ENCODE measurements at regions not wholly inside any gene's neighbourhood (a gene's known extent, or its start where the extent isn't known, plus 50 kb on each side); places are given as distances from the start of the nearest gene placed in this dataset.

- no peak for DNase-seq
Observed at GRCh38 chr2:215711471-215712034, 275.7 kb upstream of the FN1 start.

- no peak for DNase-seq
Observed at GRCh38 chr2:215707608-215708007, 271.7 kb upstream of the FN1 start.

GRCh38 chr2:215705771-215706361 lies 270.0 kb upstream of the FN1 start:
- no peak for DNase-seq

- no peak for DNase-seq
Observed at GRCh38 chr2:215705281-215705680, 269.4 kb upstream of the FN1 start.

- DNase-seq, result no peak
Observed at GRCh38 chr2:215702116-215702902, 266.4 kb upstream of the FN1 start.

GRCh38 chr2:215699700-215700538 lies 264.1 kb upstream of the FN1 start:
- DNase-seq, result no peak

- no peak for DNase-seq
Observed at GRCh38 chr2:215699018-215699417, 263.1 kb upstream of the FN1 start.

GRCh38 chr2:215698566-215698965 lies 262.7 kb upstream of the FN1 start:
- DNase-seq, result no peak

GRCh38 chr2:215697496-215697895 lies 261.6 kb upstream of the FN1 start:
- no peak for DNase-seq

- no peak for DNase-seq
Observed at GRCh38 chr2:215697003-215697402, 261.1 kb upstream of the FN1 start.

GRCh38 chr2:215695861-215696260 lies 260.0 kb upstream of the FN1 start:
- DNase-seq, result no peak

- DNase-seq, result no peak
Observed at GRCh38 chr2:215693999-215694580, 258.2 kb upstream of the FN1 start.

- no peak for DNase-seq
Observed at GRCh38 chr2:215693193-215693998, 257.5 kb upstream of the FN1 start.

GRCh38 chr2:215692387-215693079 lies 256.7 kb upstream of the FN1 start:
- no peak for DNase-seq

GRCh38 chr2:215691346-215691745 lies 255.5 kb upstream of the FN1 start:
- DNase-seq, result no peak

GRCh38 chr2:215687149-215688031 lies 251.5 kb upstream of the FN1 start:
- no peak for DNase-seq

GRCh38 chr2:215685238-215685990 lies 249.5 kb upstream of the FN1 start:
- DNase-seq, result no peak

GRCh38 chr2:215684448-215685237 lies 248.8 kb upstream of the FN1 start:
- DNase-seq, result no peak

- DNase-seq, result no peak
Observed at GRCh38 chr2:215683295-215683694, 247.4 kb upstream of the FN1 start.
